ENCODE measurements at regions not wholly inside any gene's neighbourhood (a gene's known extent, or its start where the extent isn't known, plus 50 kb on each side); places are given as distances from the start of the nearest gene placed in this dataset.

- DNase-seq (no peak), ATAC-seq (ENCODE audit: low read depth) (no peak)
- Histone ChIP-seq H3K4me1 (ENCODE audit: control insufficient read depth, insufficient read depth, low read length) (no peaks in the 10 kb centered on the region), H3K9ac (ENCODE audit: low read depth, low read length) (no peak overlapping the region), H3K56ac (ENCODE audit: extremely low read depth, insufficient read depth, low read length) (no peak overlapping the region), H4K8ac (ENCODE audit: low read depth in 2 of 2, low read length in 2 of 2) (no peak overlapping the region), H4K91ac (ENCODE audit: insufficient read depth, low read depth, low read length) (no peak overlapping the region), H3K4me2 (ENCODE audit: low read depth, low read length) (no peak overlapping the region), H3K9me3 (ENCODE audit: control insufficient read depth, insufficient read depth, low read length) (no peaks in the 10 kb centered on the region), H3K36me3 (ENCODE audit: control insufficient read depth, insufficient read depth, low read length) (no peaks in the 10 kb centered on the region), H3K14ac (replicated peaks; ENCODE audit: low read depth, low read length) (no peak overlapping the region), H2BK15ac (ENCODE audit: low read depth, low read length) (no peak overlapping the region), H3K9me1 (ENCODE audit: insufficient read depth, low read length) (no peaks in the 10 kb centered on the region), H4K20me1 (ENCODE audit: insufficient read depth, low read length) (no peaks in the 10 kb centered on the region), H2BK5ac (ENCODE audit: low read depth, low read length, poor library complexity, severe bottlenecking) (no peak overlapping the region), H2AK5ac (ENCODE audit: low read depth, low read length) (no peak overlapping the region), H3K27ac (ENCODE audit: insufficient read depth, low read length) (no peak overlapping the region), H2BK20ac (ENCODE audit: low read depth, low read length) (no peak overlapping the region), H2BK120ac (ENCODE audit: low read depth, low read length) (no peak overlapping the region), H3K18ac (ENCODE audit: low read depth, low read length) (no peak overlapping the region), H4K5ac (ENCODE audit: low read depth, low read length) (no peak overlapping the region), H3K79me1 (ENCODE audit: low read depth in 1 of 2, low read length in 2 of 2) (no peaks in the 10 kb centered on the region), H2AFZ (replicated peaks; ENCODE audit: low read length, poor library complexity) (no peak overlapping the region), H3K4ac (ENCODE audit: low read depth, low read length) (no peak overlapping the region), H3K23ac (ENCODE audit: low read depth, low read length) (no peak overlapping the region), H3K27me3 (ENCODE audit: control insufficient read depth, insufficient read depth, low read length) (no peaks in the 10 kb centered on the region), H3K4me3 (ENCODE audit: insufficient read depth, low read depth, low read length) (no peak overlapping the region), H2AK9ac (replicated peaks; ENCODE audit: low read depth, low read length, poor library complexity) (no peak overlapping the region)
- dilution Hi-C loops (cut with HindIII; ENCODE audit: low sequenced_read_pairs, unreplicated experiment): no loop called here
- TF ChIP-seq POLR2A (IDR thresholded peaks at IDR 0.05; ENCODE audit: low read depth, low read length): no peak
- TF ChIP-seq MAZ (IDR thresholded peaks at IDR 0.05; ENCODE audit: borderline replicate concordance, low read depth, low read length): no peak
- TF ChIP-seq SMC3 (IDR thresholded peaks at IDR 0.05; ENCODE audit: low read depth, low read length): no peak
- no peak for TF ChIP-seq CEBPB (IDR thresholded peaks at IDR 0.05; ENCODE audit: low read depth, low read length)
- no peak for TF ChIP-seq BHLHE40 (IDR thresholded peaks at IDR 0.05; ENCODE audit: low read depth, low read length)
- TF ChIP-seq FOS (IDR thresholded peaks at IDR 0.05; ENCODE audit: low read depth, low read length): no peak
- TF ChIP-seq CTCF (conservative IDR thresholded peaks at IDR 0.05; ENCODE audit: low read depth, low read length): no peak
- 43% methylated on average over 1 of the region's 1 CpG; no CpG with 5 or more reads in 1 of the 2 experiments for WGBS, 2 experiments (ENCODE audit: extremely low coverage in 2 of 2, insufficient read length in 1 of 2)
- ChIA-PET POLR2A (ENCODE audit: unreplicated experiment) (no interaction called here), CTCF (no interaction called here)
- in situ Hi-C loops (cut with MboI; ENCODE audit: low sequenced_read_pairs): no loop called here
- intact Hi-C loops (cut with micrococcal nuclease): no loop called here
- BruUV-seq (replicated peaks): no TSS peak
These were observed 182.9 kb downstream of the C4orf33 start for GRCh38 chr4:129278868-129279267.

Measured in IMR-90 (cell line).